Glutamatergic neuron (in vitro differentiated cells): ENCODE measurements at regions not wholly inside any gene's neighbourhood (a gene's known extent, or its start where the extent isn't known, plus 50 kb on each side); places are given as distances from the start of the nearest gene placed in this dataset.
"Not testable (repeated sequence)": the region's sequence is repeated elsewhere in the genome, so short reads cannot be mapped to it uniquely, and the experiment has no call there.

Experiments used
- DNase-seq: peaks from one replicate; pipeline ENCODE4 v3.0.0; 2022
- H3K27ac Mint-ChIP-seq: one replicate; pipeline ENCODE4 v1.8.0; 2020; ENCODE audit warnings: mild to moderate bottlenecking, mixed read lengths, inconsistent platforms; ENCODE audit not compliant: unreplicated experiment
- H3K27me3 Mint-ChIP-seq: one replicate; pipeline ENCODE4 v1.8.0; 2020; ENCODE audit warnings: mild to moderate bottlenecking, moderate library complexity, mixed read lengths, inconsistent platforms; ENCODE audit not compliant: unreplicated experiment
- H3K36me3 Mint-ChIP-seq: one replicate; pipeline ENCODE4 v1.8.0; 2020; ENCODE audit warnings: mild to moderate bottlenecking, mixed read lengths, inconsistent platforms; ENCODE audit not compliant: unreplicated experiment
- H3K4me1 Mint-ChIP-seq: one replicate; pipeline ENCODE4 v1.8.0; 2020; ENCODE audit warnings: mild to moderate bottlenecking, low read depth, mixed read lengths, inconsistent platforms; ENCODE audit not compliant: unreplicated experiment
- H3K4me3 Mint-ChIP-seq: one replicate; pipeline ENCODE4 v1.8.0; 2020; ENCODE audit warnings: mild to moderate bottlenecking, mixed read lengths, inconsistent platforms; ENCODE audit not compliant: unreplicated experiment
- H3K9me3 Mint-ChIP-seq: one replicate; pipeline ENCODE4 v1.8.0; 2020; ENCODE audit warnings: mild to moderate bottlenecking, moderate library complexity, mixed read lengths, inconsistent platforms; ENCODE audit not compliant: unreplicated experiment
- CTCF ChIP-seq: fragments of 200-600 bp; sonication (generic); IDR thresholded peaks from one replicate; pipeline ENCODE4 v1.5.0; 2021; ENCODE audit not compliant: partially characterized antibody, unreplicated experiment

GRCh38 chr5:153258469-153258868, 232.0 kb upstream of the GRIA1 start:
- no peaks in the 10 kb centered on the region for H3K27me3 Mint-ChIP-seq
- no peaks in the 10 kb centered on the region for H3K36me3 Mint-ChIP-seq
- no peaks in the 10 kb centered on the region for H3K9me3 Mint-ChIP-seq
- TF ChIP-seq CTCF: no peak
- DNase-seq: no peak
- H3K27ac Mint-ChIP-seq: no peak overlapping the region
- H3K4me3 Mint-ChIP-seq: no peak overlapping the region
- H3K4me1 Mint-ChIP-seq: no peaks in the 10 kb centered on the region

GRCh38 chr5:153267506-153267905, 223.0 kb upstream of the GRIA1 start:
- Mint-ChIP-seq H3K4me1 (no peaks in the 10 kb centered on the region), H3K27ac (no peak overlapping the region), H3K4me3 (no peak overlapping the region), H3K9me3 (no peaks in the 10 kb centered on the region), H3K36me3 (no peaks in the 10 kb centered on the region), H3K27me3 (no peaks in the 10 kb centered on the region)
- TF ChIP-seq CTCF: no peak
- no peak for DNase-seq

- no peak for TF ChIP-seq CTCF
- peaks cover 1% of the 10 kb centered on the region for H3K27me3 Mint-ChIP-seq
These were observed 214.8 kb upstream of the GRIA1 start for GRCh38 chr5:153275695-153276094.

GRCh38 chr5:153276151-153276550, 214.3 kb upstream of the GRIA1 start:
- no peak for TF ChIP-seq CTCF
- Mint-ChIP-seq H3K9me3 (no peaks in the 10 kb centered on the region), H3K27ac (no peak overlapping the region), H3K4me3 (no peak overlapping the region), H3K27me3 (peaks cover 1% of the 10 kb centered on the region), H3K4me1 (no peaks in the 10 kb centered on the region), H3K36me3 (no peaks in the 10 kb centered on the region)
- DNase-seq: no peak

More at GRCh38 chr5:153275695-153276094, 214.8 kb upstream of the GRIA1 start:
- Mint-ChIP-seq H3K36me3 (no peaks in the 10 kb centered on the region), H3K4me3 (no peak overlapping the region), H3K9me3 (no peaks in the 10 kb centered on the region), H3K4me1 (no peaks in the 10 kb centered on the region), H3K27ac (no peak overlapping the region)
- DNase-seq: no peak

- not testable (repeated sequence) for H3K4me3 Mint-ChIP-seq, H3K4me1 Mint-ChIP-seq, DNase-seq, H3K27me3 Mint-ChIP-seq, H3K9me3 Mint-ChIP-seq, H3K36me3 Mint-ChIP-seq, H3K27ac Mint-ChIP-seq
These were observed 194.1 kb upstream of the GRIA1 start for GRCh38 chr5:153296251-153296844.
